NCI-H1930 (cell line): ENCODE measurements at regions not wholly inside any gene's neighbourhood (a gene's known extent, or its start where the extent isn't known, plus 50 kb on each side); places are given as distances from the start of the nearest gene placed in this dataset.

Source experiments
- DNase-seq, 2 experiments: peaks; one replicate each; lab custom pipeline; 2025; lab: John Stamatoyannopoulos, UW

- no peak for DNase-seq
Measured at GRCh38 chr4:180808862-180809261, 1434.3 kb upstream of the TENM3 start.

- no peak for DNase-seq
Measured at GRCh38 chr4:180809439-180809838, 1433.8 kb upstream of the TENM3 start.

GRCh38 chr4:180810581-180810980, 1432.6 kb upstream of the TENM3 start:
- no peak for DNase-seq

- DNase-seq, result no peak
Measured at GRCh38 chr4:180811556-180811955, 1431.6 kb upstream of the TENM3 start.

- no peak for DNase-seq
Measured at GRCh38 chr4:180812783-180813182, 1430.4 kb upstream of the TENM3 start.

- DNase-seq, result no peak
Measured at GRCh38 chr4:180814875-180815417, 1428.3 kb upstream of the TENM3 start.

- DNase-seq, result no peak
Measured at GRCh38 chr4:180817529-180817928, 1425.7 kb upstream of the TENM3 start.

- no peak for DNase-seq
Measured at GRCh38 chr4:180823108-180823507, 1420.1 kb upstream of the TENM3 start.

GRCh38 chr4:180827232-180828009, 1415.8 kb upstream of the TENM3 start:
- no peak for DNase-seq

GRCh38 chr4:180828455-180829018, 1414.7 kb upstream of the TENM3 start:
- DNase-seq, result peak in 1 of 2 experiments; percentile 5

- no peak for DNase-seq
Measured at GRCh38 chr4:180832073-180832472, 1411.1 kb upstream of the TENM3 start.

- DNase-seq, result no peak
Measured at GRCh38 chr4:180840142-180840541, 1403.1 kb upstream of the TENM3 start.

GRCh38 chr4:180850318-180850940, 1392.8 kb upstream of the TENM3 start:
- DNase-seq, result no peak

- no peak for DNase-seq
Measured at GRCh38 chr4:180852738-180853137, 1390.5 kb upstream of the TENM3 start.

- no peak for DNase-seq
Measured at GRCh38 chr4:180855184-180855583, 1388.0 kb upstream of the TENM3 start.

GRCh38 chr4:180860089-180860720, 1383.0 kb upstream of the TENM3 start:
- DNase-seq, result no peak

GRCh38 chr4:180861651-180862050, 1381.6 kb upstream of the TENM3 start:
- DNase-seq, result no peak

- no peak for DNase-seq
Measured at GRCh38 chr4:180866933-180867643, 1376.1 kb upstream of the TENM3 start.

- no peak for DNase-seq
Measured at GRCh38 chr4:180870623-180871022, 1372.6 kb upstream of the TENM3 start.

GRCh38 chr4:180898305-180898704, 1344.9 kb upstream of the TENM3 start:
- DNase-seq, result no peak

- no peak for DNase-seq
Measured at GRCh38 chr4:180900781-180901180, 1342.4 kb upstream of the TENM3 start.

GRCh38 chr4:180909279-180909678, 1333.9 kb upstream of the TENM3 start:
- no peak for DNase-seq
